ENCODE measurements at regions not wholly inside any gene's neighbourhood (a gene's known extent, or its start where the extent isn't known, plus 50 kb on each side); places are given as distances from the start of the nearest gene placed in this dataset.

- TF ChIP-seq CTCF (IDR thresholded peaks at IDR 0.05) = no peak
- H3K27me3 ChIP-seq = peaks cover 0 to 25% of the 10 kb centered on the region in 2 donors
- intact Hi-C loops (cut with DNase I; ENCODE audit: low total_unique reads) = no loop called here
- no peaks in the 10 kb centered on the region for H3K9me3 ChIP-seq
- H3K36me3 ChIP-seq = no peaks in the 10 kb centered on the region
- peaks cover 0 to 22% (median 12%) of the 10 kb centered on the region in 4 donors for H3K4me1 ChIP-seq
- H3K27ac ChIP-seq = no peak overlapping the region
- H3K4me3 ChIP-seq = peak overlapping the region in 1 of 2 donors; percentile 28
- no peak for DNase-seq
Measured at GRCh38 chr1:47593013-47593568, 155.2 kb downstream of the FOXD2 start.

- intact Hi-C loops (cut with DNase I; ENCODE audit: low total_unique reads) = no loop called here
- DNase-seq = no peak
- peaks cover 0 to 25% of the 10 kb centered on the region in 2 donors for H3K27me3 ChIP-seq
- no peaks in the 10 kb centered on the region for H3K9me3 ChIP-seq
- H3K4me1 ChIP-seq = peaks cover 0 to 16% (median 9%) of the 10 kb centered on the region in 4 donors
- H3K27ac ChIP-seq = no peak overlapping the region
- H3K4me3 ChIP-seq = peak overlapping the region in 1 of 2 donors; percentile 28
- TF ChIP-seq CTCF (IDR thresholded peaks at IDR 0.05) = no peak
- no peaks in the 10 kb centered on the region for H3K36me3 ChIP-seq
Measured at GRCh38 chr1:47593598-47594285, 155.9 kb downstream of the FOXD2 start.

GRCh38 chr1:47594627-47595026 is 156.8 kb downstream of the FOXD2 start:
- no peak for TF ChIP-seq CTCF (IDR thresholded peaks at IDR 0.05)
- intact Hi-C loops (cut with DNase I; ENCODE audit: low total_unique reads) = no loop called here
- H3K27ac ChIP-seq = no peak overlapping the region
- H3K4me3 ChIP-seq = no peak overlapping the region
- H3K9me3 ChIP-seq = peaks cover 0 to 1% (median 0%) of the 10 kb centered on the region in 3 donors
- H3K27me3 ChIP-seq = peaks cover 0 to 25% of the 10 kb centered on the region in 2 donors
- DNase-seq = no peak
- H3K4me1 ChIP-seq = peaks cover 0 to 14% (median 6%) of the 10 kb centered on the region in 4 donors
- H3K36me3 ChIP-seq = no peaks in the 10 kb centered on the region

GRCh38 chr1:47596328-47596727 is 158.5 kb downstream of the FOXD2 start:
- DNase-seq = no peak
- Histone ChIP-seq H3K27me3 (peaks cover 0 to 25% of the 10 kb centered on the region in 2 donors), H3K27ac (no peak overlapping the region), H3K36me3 (no peaks in the 10 kb centered on the region), H3K9me3 (peaks cover 0 to 10% (median 0%) of the 10 kb centered on the region in 3 donors), H3K4me1 (peaks cover 0 to 14% (median 6%) of the 10 kb centered on the region in 4 donors), H3K4me3 (no peak overlapping the region)
- intact Hi-C loops (cut with DNase I; ENCODE audit: low total_unique reads) = no loop called here
- TF ChIP-seq CTCF (IDR thresholded peaks at IDR 0.05) = no peak

GRCh38 chr1:47598357-47598756 is 160.5 kb downstream of the FOXD2 start:
- H3K9me3 ChIP-seq = peaks cover 0 to 22% (median 6%) of the 10 kb centered on the region in 3 donors
- peaks cover 0 to 15% of the 10 kb centered on the region in 2 donors for H3K27me3 ChIP-seq
- TF ChIP-seq CTCF (IDR thresholded peaks at IDR 0.05) = no peak
- no peak for DNase-seq
- no peaks in the 10 kb centered on the region for H3K36me3 ChIP-seq
- H3K4me3 ChIP-seq = no peak overlapping the region
- intact Hi-C loops (cut with DNase I; ENCODE audit: low total_unique reads) = no loop called here
- peaks cover 0 to 6% (median 2%) of the 10 kb centered on the region in 4 donors for H3K4me1 ChIP-seq
- no peak overlapping the region for H3K27ac ChIP-seq
